GM21447 (cell line): ENCODE measurements at regions not wholly inside any gene's neighbourhood (a gene's known extent, or its start where the extent isn't known, plus 50 kb on each side); places are given as distances from the start of the nearest gene placed in this dataset.

Source experiments
- ATAC-seq: cut with Tn5 transposase; IDR thresholded peaks from one replicate; pipeline ENCODE4 v1.9.1; 2021; ENCODE audit not compliant: unreplicated experiment

GRCh38 chr1:101098327-101098726 is 72.7 kb upstream of the DPH5 start:
- no peak for ATAC-seq

- no peak for ATAC-seq
Measured at GRCh38 chr1:101089613-101090338, 64.2 kb upstream of the DPH5 start.

- no peak for ATAC-seq
Measured at GRCh38 chr1:101088431-101088830, 62.8 kb upstream of the DPH5 start.

- ATAC-seq: no peak
Measured at GRCh38 chr1:101086783-101087182, 61.2 kb upstream of the DPH5 start.

- peak; percentile 69 for ATAC-seq
Measured at GRCh38 chr1:101081496-101082488, 56.2 kb upstream of the DPH5 start.

GRCh38 chr1:101080859-101081258 is 55.3 kb upstream of the DPH5 start:
- no peak for ATAC-seq

- no peak for ATAC-seq
Measured at GRCh38 chr1:101079341-101079740, 53.8 kb upstream of the DPH5 start.

- no peak for ATAC-seq
Measured at GRCh38 chr1:101077849-101078248, 52.3 kb upstream of the DPH5 start.

- ATAC-seq: no peak
Measured at GRCh38 chr1:101075926-101076325, 50.3 kb upstream of the DPH5 start.
